ENCODE measurements at regions not wholly inside any gene's neighbourhood (a gene's known extent, or its start where the extent isn't known, plus 50 kb on each side); places are given as distances from the start of the nearest gene placed in this dataset.

DNA sequence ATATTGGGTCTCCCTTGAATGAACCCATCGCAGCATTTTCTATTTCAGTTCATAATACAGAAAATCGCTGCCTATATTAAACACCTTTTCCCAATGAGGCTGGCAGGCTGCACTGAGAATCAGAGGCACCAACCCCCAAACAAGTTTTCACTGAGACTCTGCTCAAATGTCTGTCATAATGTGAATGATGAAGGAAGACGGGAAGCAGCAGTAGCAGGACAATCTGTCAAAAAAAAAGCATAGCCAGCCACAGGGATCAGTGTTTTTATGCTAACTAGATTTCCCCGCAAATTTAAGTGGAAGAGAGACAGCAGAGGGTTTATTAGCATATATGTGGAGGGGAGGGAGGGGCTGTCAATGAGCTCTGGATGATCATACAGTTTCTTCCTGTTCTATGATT lies 162.7 kb upstream of the PDE4D start:
- TF ChIP-seq EZH2phosphoT487 (IDR thresholded peaks at IDR 0.05; ENCODE audit: insufficient read depth, low read depth) (no peak), EZH2 (IDR thresholded peaks at IDR 0.05; ENCODE audit: insufficient read depth, poor library complexity, severe bottlenecking) (no peak)

Data from GM23248 (cell line).